H9 (cell line): ENCODE measurements at regions not wholly inside any gene's neighbourhood (a gene's known extent, or its start where the extent isn't known, plus 50 kb on each side); places are given as distances from the start of the nearest gene placed in this dataset.

Experiments
- DNase-seq: peaks from one replicate; pipeline ENCODE4 v3.0.0-alpha.2; 2017
- H2AFZ ChIP-seq: one replicate; pipeline ENCODE4 v1.6.1; 2013; ENCODE audit warnings: mild to moderate bottlenecking, low read length, control low read depth, moderate library complexity
- H2AK5ac ChIP-seq: 2 replicates; pipeline ENCODE4 v1.6.1; 2013; ENCODE audit warnings: low read length, control low read depth, mixed read lengths; ENCODE audit not compliant: insufficient read length
- H2BK120ac ChIP-seq: one replicate; pipeline ENCODE4 v1.6.1; 2013; ENCODE audit warnings: low read depth, mild to moderate bottlenecking, low read length, control low read depth, inconsistent platforms; ENCODE audit not compliant: poor library complexity, severe bottlenecking
- H2BK12ac ChIP-seq: 2 replicates; pipeline ENCODE4 v1.6.1; 2013; ENCODE audit warnings: low read length, control low read depth, mixed read lengths, low read depth; ENCODE audit not compliant: insufficient read length
- H2BK15ac ChIP-seq: 2 replicates; pipeline ENCODE4 v1.6.1; 2013; ENCODE audit warnings: low read depth, low read length, control low read depth
- H2BK20ac ChIP-seq: one replicate; pipeline ENCODE4 v1.6.1; 2013; ENCODE audit warnings: low read depth, mild to moderate bottlenecking, low read length, control low read depth, inconsistent platforms; ENCODE audit not compliant: poor library complexity, severe bottlenecking
- H2BK5ac ChIP-seq: 2 replicates; pipeline ENCODE4 v1.6.1; 2013; ENCODE audit warnings: low read length, control low read depth, mixed read lengths; ENCODE audit not compliant: insufficient read length
- H3K14ac ChIP-seq: 2 replicates; pipeline ENCODE4 v1.6.1; 2013; ENCODE audit warnings: low read length, control low read depth; ENCODE audit not compliant: insufficient read depth
- H3K18ac ChIP-seq: 2 replicates; pipeline ENCODE4 v1.6.1; 2013; ENCODE audit warnings: low read depth, mild to moderate bottlenecking, mixed read lengths, low read length, control low read depth; ENCODE audit not compliant: insufficient read length
- H3K23ac ChIP-seq: 2 replicates; pipeline ENCODE4 v1.6.1; 2013; ENCODE audit warnings: low read length, control low read depth, mixed read lengths, low read depth; ENCODE audit not compliant: insufficient read length
- H3K23me2 ChIP-seq: 2 replicates; pipeline ENCODE4 v1.6.1; 2013; ENCODE audit warnings: low read depth, mild to moderate bottlenecking, mixed read lengths, low read length, control low read depth; ENCODE audit not compliant: insufficient read length, poor library complexity, severe bottlenecking
- H3K27ac ChIP-seq: 2 replicates; pipeline ENCODE4 v1.5.1; 2013; ENCODE audit warnings: low read length, control low read depth, mixed read lengths, low read depth; ENCODE audit not compliant: insufficient read length
- H3K27me3 ChIP-seq: 2 replicates; pipeline ENCODE4 v1.6.1; 2013; ENCODE audit warnings: low read length, control low read depth, inconsistent platforms; ENCODE audit not compliant: insufficient read depth
- H3K4ac ChIP-seq: 2 replicates; pipeline ENCODE4 v1.6.1; 2013; ENCODE audit warnings: low read depth, mild to moderate bottlenecking, control low read depth, inconsistent platforms, low read length, moderate library complexity
- H3K4me1 ChIP-seq: 2 replicates; pipeline ENCODE4 v1.6.1; 2013; ENCODE audit warnings: low read length, control low read depth, inconsistent platforms; ENCODE audit not compliant: insufficient read depth
- H3K4me2 ChIP-seq: 2 replicates; pipeline ENCODE4 v1.6.1; 2013; ENCODE audit warnings: low read length, control low read depth, mixed read lengths; ENCODE audit not compliant: insufficient read length, insufficient read depth
- H3K56ac ChIP-seq: 2 replicates; pipeline ENCODE4 v1.6.1; 2013; ENCODE audit warnings: low read depth, mild to moderate bottlenecking, mixed read lengths, low read length, control low read depth; ENCODE audit not compliant: insufficient read length
- H3K79me1 ChIP-seq: 2 replicates; pipeline ENCODE4 v1.6.1; 2013; ENCODE audit warnings: low read depth, mild to moderate bottlenecking, moderate library complexity, low read length, control low read depth, inconsistent platforms; ENCODE audit not compliant: insufficient read depth, poor library complexity, severe bottlenecking
- H3K79me2 ChIP-seq: 2 replicates; pipeline ENCODE4 v1.6.1; 2013; ENCODE audit warnings: low read length, control low read depth, inconsistent platforms; ENCODE audit not compliant: insufficient read depth
- H3K9ac ChIP-seq: 2 replicates; pipeline ENCODE4 v1.6.1; 2013; ENCODE audit warnings: low read length, control low read depth, mixed read lengths; ENCODE audit not compliant: insufficient read length; ENCODE audit errors: extremely low read depth
- H3K9me3 ChIP-seq: one replicate; pipeline ENCODE4 v1.6.1; 2013; ENCODE audit warnings: low read depth, low read length, inconsistent platforms; ENCODE audit not compliant: control insufficient read depth
- H3T11ph ChIP-seq: one replicate; pipeline ENCODE4 v1.6.1; 2013; ENCODE audit warnings: mild to moderate bottlenecking, low read length, control low read depth, inconsistent platforms
- H4K20me1 ChIP-seq: one replicate; pipeline ENCODE4 v1.6.1; 2013; ENCODE audit not compliant: control insufficient read depth, insufficient read length, insufficient read depth
- H4K5ac ChIP-seq: 2 replicates; pipeline ENCODE4 v1.6.1; 2013; ENCODE audit warnings: low read depth, mild to moderate bottlenecking, mixed read lengths, low read length, control low read depth; ENCODE audit not compliant: insufficient read length
- H4K8ac ChIP-seq: replicated peaks from 2 replicates; pipeline ENCODE4 v1.6.1; 2013; ENCODE audit warnings: low read length, control low read depth, mixed read lengths, low read depth; ENCODE audit not compliant: insufficient read length
- H4K91ac ChIP-seq: 2 replicates; pipeline ENCODE4 v1.6.1; 2013; ENCODE audit warnings: low read depth, mild to moderate bottlenecking, moderate library complexity, mixed read lengths, low read length, control low read depth; ENCODE audit not compliant: insufficient read length
- H3K27ac Mint-ChIP-seq, 3 experiments: 2 replicates in 2 of 3; 3 replicates in 1 of 3; pipeline ENCODE4 v1.8.0; 2020 to 2021; ENCODE audit warnings: mixed read lengths in 3 of 3, mild to moderate bottlenecking in 1 of 3, moderate library complexity in 1 of 3
- H3K27me3 Mint-ChIP-seq: 2 replicates; pipeline ENCODE4 v1.8.0; 2021; ENCODE audit warnings: low read depth, mild to moderate bottlenecking, moderate library complexity, mixed read lengths
- H3K36me3 Mint-ChIP-seq, 3 experiments: 2 replicates in 2 of 3; 3 replicates in 1 of 3; pipeline ENCODE4 v1.8.0; 2020 to 2021; ENCODE audit warnings: low read depth in 3 of 3, mixed read lengths in 3 of 3; ENCODE audit not compliant: insufficient read depth in 1 of 3
- H3K4me1 Mint-ChIP-seq, 2 experiments: 2 replicates each; pipeline ENCODE4 v1.8.0; 2020; ENCODE audit warnings: mixed read lengths in 2 of 2
- H3K4me3 Mint-ChIP-seq, 2 experiments: 2 replicates in 1 of 2; 3 replicates in 1 of 2; pipeline ENCODE4 v1.8.0; 2020 to 2021; ENCODE audit warnings: mild to moderate bottlenecking in 2 of 2, mixed read lengths in 2 of 2, moderate library complexity in 1 of 2
- H3K9me3 Mint-ChIP-seq, 2 experiments: 2 replicates in 1 of 2; 3 replicates in 1 of 2; pipeline ENCODE4 v1.8.0; 2020; ENCODE audit warnings: mild to moderate bottlenecking in 2 of 2, mixed read lengths in 2 of 2, moderate library complexity in 1 of 2
- CTCF ChIP-seq: fragments of 200-600 bp; sonication (generic); conservative IDR thresholded peaks from 3 replicates; pipeline ENCODE4 v1.8.0; 2021; ENCODE audit warnings: antibody characterized with exemption, mild to moderate bottlenecking
- WGBS: extraction: QIAGEN DNeasy Blood & Tissue Kit; methylation state at CpG from one replicate; pipeline ENCODE4 v1.1.7; 2013; ENCODE audit warnings: missing lambda C conversion rate, low lambda C conversion rate, mixed read lengths; ENCODE audit not compliant: insufficient read length; ENCODE audit errors: extremely low coverage; 5-methylcytosine and 5-hydroxymethylcytosine counted together

- Histone ChIP-seq H4K8ac (no peak overlapping the region), H2AK5ac (no peak overlapping the region), H3K4me1 (no peaks in the 10 kb centered on the region), H3K79me1 (no peaks in the 10 kb centered on the region), H3K4ac (no peak overlapping the region), H2BK120ac (no peak overlapping the region), H4K20me1 (no peaks in the 10 kb centered on the region), H3K23me2 (no peaks in the 10 kb centered on the region), H3K9me3 (no peaks in the 10 kb centered on the region), H3K56ac (no peak overlapping the region), H3K4me2 (no peak overlapping the region), H3T11ph (no peak overlapping the region), H3K23ac (no peak overlapping the region), H3K79me2 (no peaks in the 10 kb centered on the region), H3K9ac (no peak overlapping the region), H2BK12ac (no peak overlapping the region), H4K5ac (no peak overlapping the region), H2BK20ac (no peak overlapping the region), H3K27ac (no peak overlapping the region), H3K14ac (no peak overlapping the region; the same call in 1 of the 2 replicates), H2BK15ac (no peak overlapping the region), H3K18ac (no peak overlapping the region), H4K91ac (no peak overlapping the region), H2BK5ac (no peak overlapping the region), H3K27me3 (no peaks in the 10 kb centered on the region; the same call in 1 of the 2 replicates), H2AFZ (no peak overlapping the region)
- Mint-ChIP-seq H3K9me3 (peaks cover 0 to 3% of the 10 kb centered on the region in 2 experiments; a peak in 2 of 5 replicates), H3K27me3 (peaks cover 16% of the 10 kb centered on the region), H3K36me3 (peaks cover 0 to 4% (median 0%) of the 10 kb centered on the region in 3 experiments; a peak in 1 of 7 replicates), H3K4me1 (peaks cover 6 to 7% of the 10 kb centered on the region in 2 experiments), H3K27ac (no peak overlapping the region), H3K4me3 (no peak overlapping the region)
- no peak for DNase-seq
- TF ChIP-seq CTCF = no peak
- WGBS = no CpG with 5 or more reads among the region's 6 CpGs
These were observed 66.4 kb upstream of the MED9 start for GRCh38 chr17:17410357-17410756.
